H1 (cell line): ENCODE measurements at regions not wholly inside any gene's neighbourhood (a gene's known extent, or its start where the extent isn't known, plus 50 kb on each side); places are given as distances from the start of the nearest gene placed in this dataset.

Source experiments
- ASH2L ChIP-seq: fragments of 200-600, 300-600 bp; sonication (generic); IDR thresholded peaks from one replicate; pipeline ENCODE4 v1.7.1; 2017; ENCODE audit warnings: low read length
- CBX5 ChIP-seq: fragments of 300-800, 300-1000 bp; sonication (generic); IDR thresholded peaks from 2 replicates; pipeline ENCODE4 v1.7.1; 2016; ENCODE audit warnings: antibody characterized with exemption, low read length, low read depth
- CEBPB ChIP-seq: IDR thresholded peaks from 2 replicates; pipeline ENCODE4 v1.6.1; 2012; ENCODE audit warnings: low read depth, low read length
- CREB1 ChIP-seq: IDR thresholded peaks from 2 replicates; pipeline ENCODE4 v1.6.1; 2012; ENCODE audit warnings: inconsistent platforms
- E2F6 ChIP-seq: IDR thresholded peaks from 2 replicates; pipeline ENCODE4 v1.6.1; 2012; ENCODE audit warnings: inconsistent platforms
- EGR1 ChIP-seq: IDR thresholded peaks from 2 replicates; pipeline ENCODE4 v1.6.1; 2011; ENCODE audit warnings: low read depth, low read length, borderline replicate concordance
- EZH2 ChIP-seq: fragments of 200-600 bp; sonication (generic); IDR thresholded peaks from 2 replicates; pipeline ENCODE4 v1.7.1; 2012; ENCODE audit warnings: low read depth, mild to moderate bottlenecking, moderate library complexity, low read length, inconsistent platforms; ENCODE audit not compliant: severe bottlenecking
- FOSL1 ChIP-seq: IDR thresholded peaks from 2 replicates; pipeline ENCODE4 v1.6.1; 2011; ENCODE audit warnings: mild to moderate bottlenecking, low read depth, low read length, moderate library complexity; ENCODE audit not compliant: insufficient read depth
- HDAC6 ChIP-seq: IDR thresholded peaks from one replicate; pipeline ENCODE4 v1.7.1; 2012; ENCODE audit warnings: low read depth, mild to moderate bottlenecking, inconsistent platforms, low read length, moderate library complexity
- KDM4A ChIP-seq: IDR thresholded peaks from one replicate; pipeline ENCODE4 v1.7.1; 2012; ENCODE audit warnings: low read depth, mild to moderate bottlenecking, moderate library complexity, low read length, inconsistent platforms; ENCODE audit not compliant: severe bottlenecking
- NRF1 ChIP-seq: IDR thresholded peaks from 2 replicates; pipeline ENCODE4 v1.6.1; 2011; ENCODE audit warnings: mild to moderate bottlenecking, low read depth, low read length, improper control_type of control experiment
- PHF8 ChIP-seq: fragments of 200-600 bp; sonication (generic); conservative IDR thresholded peaks from 2 replicates; pipeline ENCODE4 v1.7.1; 2012; ENCODE audit warnings: low read depth, mild to moderate bottlenecking, inconsistent platforms, low read length, moderate library complexity
- POLR2A ChIP-seq, 2 experiments: IDR thresholded peaks; 1 replicate in 1 of 2; 2 replicates in 1 of 2; pipeline ENCODE4 v1.6.1; 2011; ENCODE audit warnings: low read depth in 2 of 2, low read length in 2 of 2, mild to moderate bottlenecking in 2 of 2; ENCODE audit errors: control extremely low read depth in 1 of 2
- POU5F1 ChIP-seq: IDR thresholded peaks from 2 replicates; pipeline ENCODE4 v1.6.1; 2011; ENCODE audit warnings: low read depth, mild to moderate bottlenecking, low read length, moderate library complexity
- RNF2 ChIP-seq: fragments of 200-900, 300-1000 bp; sonication (generic); IDR thresholded peaks from 2 replicates; pipeline ENCODE4 v1.7.1; 2016; ENCODE audit warnings: borderline replicate concordance, low read depth, mild to moderate bottlenecking, antibody characterized with exemption, low read length; ENCODE audit not compliant: poor library complexity, severe bottlenecking; ENCODE audit errors: missing control alignments
- RXRA ChIP-seq: IDR thresholded peaks from 2 replicates; pipeline ENCODE4 v1.6.1; 2011; ENCODE audit warnings: low read depth, mild to moderate bottlenecking, low read length, moderate library complexity; ENCODE audit not compliant: insufficient read depth
- SAP30 ChIP-seq: fragments of 300-600 bp; sonication (generic); IDR thresholded peaks from 2 replicates; pipeline ENCODE4 v1.7.1; 2012; ENCODE audit warnings: low read length, moderate library complexity, mild to moderate bottlenecking, inconsistent platforms; ENCODE audit not compliant: insufficient read depth, insufficient replicate concordance
- SIX5 ChIP-seq: IDR thresholded peaks from 2 replicates; pipeline ENCODE4 v1.6.1; 2011; ENCODE audit warnings: mild to moderate bottlenecking, low read depth, low read length
- SP1 ChIP-seq: IDR thresholded peaks from 2 replicates; pipeline ENCODE4 v1.6.1; 2011; ENCODE audit warnings: low read depth, low read length
- SP2 ChIP-seq: IDR thresholded peaks from 2 replicates; pipeline ENCODE4 v1.6.1; 2012; ENCODE audit warnings: mild to moderate bottlenecking, low read length, inconsistent platforms
- SRF ChIP-seq: IDR thresholded peaks from 2 replicates; pipeline ENCODE4 v1.6.1; 2011; ENCODE audit warnings: mild to moderate bottlenecking, low read depth, low read length, moderate library complexity
- SUZ12 ChIP-seq: fragments of 200-600 bp; sonication (generic); IDR thresholded peaks from 2 replicates; pipeline ENCODE4 v1.6.1; 2012; ENCODE audit warnings: mild to moderate bottlenecking, inconsistent platforms, low read length, moderate library complexity, mixed read lengths
- USF2 ChIP-seq: IDR thresholded peaks from 2 replicates; pipeline ENCODE4 v1.6.1; 2011; ENCODE audit warnings: low read length, improper control_type of control experiment
- ZNF274 ChIP-seq: IDR thresholded peaks from 2 replicates; pipeline ENCODE4 v1.7.0; 2012; ENCODE audit warnings: low read length, borderline replicate concordance; ENCODE audit errors: extremely low read depth

- TF ChIP-seq RNF2 (no peak), CEBPB (no peak), EGR1 (no peak), PHF8 (no peak), SP2 (no peak), POU5F1 (no peak), RXRA (no peak), EZH2 (no peak), USF2 (no peak), KDM4A (peak; percentile 1), SP1 (peak; percentile 36; the same call in 1 of the 2 replicates), CBX5 (no peak), CREB1 (no peak), E2F6 (peak; percentile 65; the same call in 1 of the 2 replicates), ZNF274 (no peak), SRF (no peak), HDAC6 (no peak), FOSL1 (no peak), SAP30 (no peak), NRF1 (no peak), ASH2L (peak; percentile 25), POLR2A (IDR thresholded peaks at IDR 0.05; ENCODE audit: control extremely low read depth in 1 of 2, low read depth in 2 of 2, low read length in 2 of 2) (no peak), SUZ12 (no peak), SIX5 (no peak)
Observed at GRCh38 chr10:2476812-2477553, 590.4 kb upstream of the PFKP start (continued).
